ENCODE measurements at regions not wholly inside any gene's neighbourhood (a gene's known extent, or its start where the extent isn't known, plus 50 kb on each side); places are given as distances from the start of the nearest gene placed in this dataset.

GRCh38 chr2:235421618-235422017 is 72.2 kb upstream of the AGAP1 start:
- Histone ChIP-seq H3K79me2 (ENCODE audit: low read length) (no peaks in the 10 kb centered on the region), H3K4me3 (ENCODE audit: low read length) (no peak overlapping the region), H3K27ac (ENCODE audit: low read length) (no peak overlapping the region), H3K9me2 (replicated peaks; ENCODE audit: insufficient read depth, low read length) (no peaks in the 10 kb centered on the region), H4K20me1 (ENCODE audit: insufficient read depth, low read length) (no peaks in the 10 kb centered on the region), H3K4me1 (ENCODE audit: low read length) (no peaks in the 10 kb centered on the region), H3K27me3 (replicated peaks; ENCODE audit: insufficient read depth, low read length) (no peaks in the 10 kb centered on the region), H3K36me3 (replicated peaks; ENCODE audit: insufficient read depth, low read length) (no peaks in the 10 kb centered on the region), H3K4me2 (ENCODE audit: low read depth, low read length) (no peak overlapping the region), H2AFZ (ENCODE audit: low read length) (no peak overlapping the region), H3K9me3 (replicated peaks; ENCODE audit: insufficient read depth, low read length) (no peaks in the 10 kb centered on the region), H3K9ac (ENCODE audit: low read length) (no peak overlapping the region), H3F3A (ENCODE audit: insufficient read depth, low read length) (no peaks in the 10 kb centered on the region; the same call in 1 of the 2 replicates)
- TF ChIP-seq EZH2 (optimal IDR thresholded peaks at IDR 0.05; ENCODE audit: low read depth, low read length): no peak
- TF ChIP-seq EZH2phosphoT487 (IDR thresholded peaks at IDR 0.05; ENCODE audit: low read length): no peak
- TF ChIP-seq CTCF (IDR thresholded peaks at IDR 0.05; ENCODE audit: low read length): no peak
- DNase-seq: no peak

GRCh38 chr2:235430366-235431083 is 63.3 kb upstream of the AGAP1 start:
- no peak for DNase-seq
- Histone ChIP-seq H3K9ac (ENCODE audit: low read length) (no peak overlapping the region), H3K4me1 (ENCODE audit: low read length) (peaks cover 22% of the 10 kb centered on the region), H3K9me2 (replicated peaks; ENCODE audit: insufficient read depth, low read length) (no peaks in the 10 kb centered on the region), H3K4me3 (ENCODE audit: low read length) (no peak overlapping the region), H3K9me3 (replicated peaks; ENCODE audit: insufficient read depth, low read length) (no peaks in the 10 kb centered on the region), H3F3A (ENCODE audit: insufficient read depth, low read length) (peaks cover 16% of the 10 kb centered on the region), H3K27ac (ENCODE audit: low read length) (no peak overlapping the region), H3K4me2 (ENCODE audit: low read depth, low read length) (no peak overlapping the region), H3K36me3 (replicated peaks; ENCODE audit: insufficient read depth, low read length) (no peaks in the 10 kb centered on the region), H4K20me1 (ENCODE audit: insufficient read depth, low read length) (no peaks in the 10 kb centered on the region), H3K27me3 (replicated peaks; ENCODE audit: insufficient read depth, low read length) (no peaks in the 10 kb centered on the region), H2AFZ (ENCODE audit: low read length) (no peak overlapping the region), H3K79me2 (ENCODE audit: low read length) (no peaks in the 10 kb centered on the region)
- no peak for TF ChIP-seq EZH2phosphoT487 (IDR thresholded peaks at IDR 0.05; ENCODE audit: low read length)
- TF ChIP-seq CTCF (IDR thresholded peaks at IDR 0.05; ENCODE audit: low read length): no peak
- TF ChIP-seq EZH2 (optimal IDR thresholded peaks at IDR 0.05; ENCODE audit: low read depth, low read length): no peak

- H3K9me3 ChIP-seq (replicated peaks; ENCODE audit: insufficient read depth, low read length): no peaks in the 10 kb centered on the region
Observed at GRCh38 chr2:235432741-235433520, 60.9 kb upstream of the AGAP1 start.

More at GRCh38 chr2:235432741-235433520, 60.9 kb upstream of the AGAP1 start:
- TF ChIP-seq CTCF (IDR thresholded peaks at IDR 0.05; ENCODE audit: low read length) (no peak), EZH2 (optimal IDR thresholded peaks at IDR 0.05; ENCODE audit: low read depth, low read length) (no peak), EZH2phosphoT487 (IDR thresholded peaks at IDR 0.05; ENCODE audit: low read length) (no peak)
- Histone ChIP-seq H2AFZ (ENCODE audit: low read length) (peak overlapping the region; percentile 9; the same call in 1 of the 2 replicates), H3K79me2 (ENCODE audit: low read length) (no peaks in the 10 kb centered on the region), H3K4me3 (ENCODE audit: low read length) (peak overlapping the region; percentile 35; the same call in 1 of the 2 replicates), H3K4me2 (ENCODE audit: low read depth, low read length) (peak overlapping the region; percentile 54), H3F3A (ENCODE audit: insufficient read depth, low read length) (peaks cover 16% of the 10 kb centered on the region), H3K27me3 (replicated peaks; ENCODE audit: insufficient read depth, low read length) (no peaks in the 10 kb centered on the region), H3K9me2 (replicated peaks; ENCODE audit: insufficient read depth, low read length) (no peaks in the 10 kb centered on the region), H3K27ac (ENCODE audit: low read length) (peak overlapping the region; percentile 97), H4K20me1 (ENCODE audit: insufficient read depth, low read length) (no peaks in the 10 kb centered on the region), H3K4me1 (ENCODE audit: low read length) (peaks cover 23% of the 10 kb centered on the region), H3K36me3 (replicated peaks; ENCODE audit: insufficient read depth, low read length) (no peaks in the 10 kb centered on the region), H3K9ac (ENCODE audit: low read length) (peak overlapping the region; percentile 79)
- peak; percentile 95 for DNase-seq

Data from MM.1S (cell line).